WTC11 (cell line): ENCODE measurements at regions not wholly inside any gene's neighbourhood (a gene's known extent, or its start where the extent isn't known, plus 50 kb on each side); places are given as distances from the start of the nearest gene placed in this dataset.

Experiments
- ATF1 ChIP-seq: sonication (generic); formaldehyde crosslinking; IDR thresholded peaks from 2 replicates; pipeline ENCODE4 v1.8.1; 2023; ENCODE audit warnings: mild to moderate bottlenecking, moderate library complexity, missing genetic modification reagents
- CREB1 ChIP-seq: sonication (generic); formaldehyde crosslinking; IDR thresholded peaks from 2 replicates; pipeline ENCODE4 v1.8.0; 2023; ENCODE audit warnings: mild to moderate bottlenecking, missing genetic modification reagents
- KAT7 ChIP-seq: sonication (generic); formaldehyde crosslinking; IDR thresholded peaks from 2 replicates; pipeline ENCODE4 v1.8.1; 2023; ENCODE audit warnings: missing genetic modification reagents, mild to moderate bottlenecking, borderline replicate concordance
- MYBL2 ChIP-seq: sonication (generic); formaldehyde crosslinking; IDR thresholded peaks from 2 replicates; pipeline ENCODE4 v1.8.1; 2023; ENCODE audit warnings: mild to moderate bottlenecking, moderate library complexity, missing genetic modification reagents
- NFYB ChIP-seq: sonication (generic); formaldehyde crosslinking; conservative IDR thresholded peaks from 2 replicates; pipeline ENCODE4 v1.8.0; 2022; ENCODE audit warnings: low read depth, missing genetic modification reagents
- OVOL2 ChIP-seq: fragments of 250-450 bp; sonication (Bioruptor Pico); IDR thresholded peaks from 2 replicates; pipeline ENCODE4 v1.9.0; 2021; ENCODE audit warnings: mild to moderate bottlenecking, borderline replicate concordance
- RELA ChIP-seq: sonication (generic); formaldehyde crosslinking; IDR thresholded peaks from 2 replicates; pipeline ENCODE4 v1.8.1; 2022; ENCODE audit warnings: missing genetic modification reagents, mild to moderate bottlenecking, borderline replicate concordance
- TCF7 ChIP-seq: sonication (generic); formaldehyde crosslinking; IDR thresholded peaks from 2 replicates; pipeline ENCODE4 v1.8.0; 2022; ENCODE audit warnings: mild to moderate bottlenecking, low read depth, missing genetic modification reagents, moderate library complexity
- TEAD1 ChIP-seq: sonication (generic); formaldehyde crosslinking; IDR thresholded peaks from 2 replicates; pipeline ENCODE4 v1.8.0; 2022; ENCODE audit warnings: mild to moderate bottlenecking, missing genetic modification reagents
- TP53 ChIP-seq: sonication (generic); formaldehyde crosslinking; IDR thresholded peaks from 2 replicates; pipeline ENCODE4 v1.8.1; 2023; ENCODE audit warnings: mild to moderate bottlenecking, missing genetic modification reagents
- TF ChIP-seq, protein P1 (sequence below): fragments of 200-600 bp; IDR thresholded peaks from 2 replicates; pipeline ENCODE4 v1.8.0; 2022; ENCODE audit warnings: antibody characterized with exemption
- TF ChIP-seq, protein P2 (sequence below): sonication (generic); formaldehyde crosslinking; IDR thresholded peaks from 2 replicates; pipeline ENCODE4 v1.8.1; 2023; ENCODE audit warnings: mild to moderate bottlenecking, moderate library complexity, missing genetic modification reagents
- TF ChIP-seq, protein P3 (sequence below): sonication (generic); formaldehyde crosslinking; IDR thresholded peaks from 2 replicates; pipeline ENCODE4 v1.8.0; 2023; ENCODE audit warnings: mild to moderate bottlenecking, missing genetic modification reagents
- TF ChIP-seq, protein P4 (sequence below): sonication (generic); formaldehyde crosslinking; conservative IDR thresholded peaks from 2 replicates; pipeline ENCODE4 v1.8.1; 2022; ENCODE audit warnings: mild to moderate bottlenecking, missing genetic modification reagents

DNA sequence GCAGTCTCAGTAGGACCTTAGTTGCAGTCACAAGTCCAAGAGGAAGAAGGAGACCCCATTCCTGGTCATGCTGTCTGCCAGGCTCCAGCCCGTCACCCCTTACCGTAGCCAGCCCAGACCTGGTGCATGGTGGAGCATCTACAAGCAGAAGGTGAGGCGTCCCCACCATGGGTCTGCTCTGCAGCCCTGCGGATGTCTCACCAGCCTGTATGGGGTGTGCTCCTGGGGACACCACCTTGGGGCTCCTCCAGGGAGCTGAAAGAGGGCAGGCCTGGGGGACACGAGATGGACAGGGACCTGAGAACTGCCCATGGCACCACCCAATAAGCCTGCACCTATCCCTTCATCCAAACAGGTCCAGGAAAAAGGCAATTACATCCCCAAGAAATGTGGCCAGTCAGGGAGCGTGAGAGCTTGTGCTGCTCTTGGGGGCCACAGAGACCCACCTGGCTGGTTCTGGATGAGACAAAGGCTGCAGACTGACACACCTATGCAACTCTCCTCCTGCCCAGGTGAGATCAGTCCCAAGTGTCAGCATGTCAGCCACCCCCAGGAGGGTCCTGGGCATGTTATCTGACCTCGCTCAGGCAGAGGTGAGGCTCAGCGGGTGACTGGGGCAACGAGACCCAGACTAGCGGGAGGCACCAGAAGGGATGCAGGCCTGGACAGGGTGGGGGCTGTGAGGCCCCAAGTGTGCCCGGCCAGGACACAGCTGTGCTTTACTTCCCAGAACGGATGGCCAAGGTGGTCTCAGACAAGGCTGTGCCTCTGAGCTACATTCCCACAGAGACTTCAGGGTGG lies 84.5 kb upstream of the RET start:
- TF ChIP-seq, protein P1, sequence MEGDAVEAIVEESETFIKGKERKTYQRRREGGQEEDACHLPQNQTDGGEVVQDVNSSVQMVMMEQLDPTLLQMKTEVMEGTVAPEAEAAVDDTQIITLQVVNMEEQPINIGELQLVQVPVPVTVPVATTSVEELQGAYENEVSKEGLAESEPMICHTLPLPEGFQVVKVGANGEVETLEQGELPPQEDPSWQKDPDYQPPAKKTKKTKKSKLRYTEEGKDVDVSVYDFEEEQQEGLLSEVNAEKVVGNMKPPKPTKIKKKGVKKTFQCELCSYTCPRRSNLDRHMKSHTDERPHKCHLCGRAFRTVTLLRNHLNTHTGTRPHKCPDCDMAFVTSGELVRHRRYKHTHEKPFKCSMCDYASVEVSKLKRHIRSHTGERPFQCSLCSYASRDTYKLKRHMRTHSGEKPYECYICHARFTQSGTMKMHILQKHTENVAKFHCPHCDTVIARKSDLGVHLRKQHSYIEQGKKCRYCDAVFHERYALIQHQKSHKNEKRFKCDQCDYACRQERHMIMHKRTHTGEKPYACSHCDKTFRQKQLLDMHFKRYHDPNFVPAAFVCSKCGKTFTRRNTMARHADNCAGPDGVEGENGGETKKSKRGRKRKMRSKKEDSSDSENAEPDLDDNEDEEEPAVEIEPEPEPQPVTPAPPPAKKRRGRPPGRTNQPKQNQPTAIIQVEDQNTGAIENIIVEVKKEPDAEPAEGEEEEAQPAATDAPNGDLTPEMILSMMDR = no peak
- TF ChIP-seq MYBL2 (no peak), KAT7 (no peak), ATF1 (CRISPR knock-in tag) (no peak), CREB1 (CRISPR knock-in tag) (no peak), TCF7 (no peak), RELA (CRISPR knock-in tag) (no peak), TP53 (CRISPR knock-in tag) (no peak), OVOL2 (no peak), TEAD1 (CRISPR knock-in tag) (no peak), NFYB (CRISPR knock-in tag) (no peak)
- TF ChIP-seq, protein P2, sequence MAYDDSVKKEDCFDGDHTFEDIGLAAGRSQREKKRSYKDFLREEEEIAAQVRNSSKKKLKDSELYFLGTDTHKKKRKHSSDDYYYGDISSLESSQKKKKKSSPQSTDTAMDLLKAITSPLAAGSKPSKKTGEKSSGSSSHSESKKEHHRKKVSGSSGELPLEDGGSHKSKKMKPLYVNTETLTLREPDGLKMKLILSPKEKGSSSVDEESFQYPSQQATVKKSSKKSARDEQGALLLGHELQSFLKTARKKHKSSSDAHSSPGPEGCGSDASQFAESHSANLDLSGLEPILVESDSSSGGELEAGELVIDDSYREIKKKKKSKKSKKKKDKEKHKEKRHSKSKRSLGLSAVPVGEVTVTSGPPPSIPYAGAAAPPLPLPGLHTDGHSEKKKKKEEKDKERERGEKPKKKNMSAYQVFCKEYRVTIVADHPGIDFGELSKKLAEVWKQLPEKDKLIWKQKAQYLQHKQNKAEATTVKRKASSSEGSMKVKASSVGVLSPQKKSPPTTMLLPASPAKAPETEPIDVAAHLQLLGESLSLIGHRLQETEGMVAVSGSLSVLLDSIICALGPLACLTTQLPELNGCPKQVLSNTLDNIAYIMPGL (CRISPR knock-in tag) = no peak
- TF ChIP-seq, protein P3, sequence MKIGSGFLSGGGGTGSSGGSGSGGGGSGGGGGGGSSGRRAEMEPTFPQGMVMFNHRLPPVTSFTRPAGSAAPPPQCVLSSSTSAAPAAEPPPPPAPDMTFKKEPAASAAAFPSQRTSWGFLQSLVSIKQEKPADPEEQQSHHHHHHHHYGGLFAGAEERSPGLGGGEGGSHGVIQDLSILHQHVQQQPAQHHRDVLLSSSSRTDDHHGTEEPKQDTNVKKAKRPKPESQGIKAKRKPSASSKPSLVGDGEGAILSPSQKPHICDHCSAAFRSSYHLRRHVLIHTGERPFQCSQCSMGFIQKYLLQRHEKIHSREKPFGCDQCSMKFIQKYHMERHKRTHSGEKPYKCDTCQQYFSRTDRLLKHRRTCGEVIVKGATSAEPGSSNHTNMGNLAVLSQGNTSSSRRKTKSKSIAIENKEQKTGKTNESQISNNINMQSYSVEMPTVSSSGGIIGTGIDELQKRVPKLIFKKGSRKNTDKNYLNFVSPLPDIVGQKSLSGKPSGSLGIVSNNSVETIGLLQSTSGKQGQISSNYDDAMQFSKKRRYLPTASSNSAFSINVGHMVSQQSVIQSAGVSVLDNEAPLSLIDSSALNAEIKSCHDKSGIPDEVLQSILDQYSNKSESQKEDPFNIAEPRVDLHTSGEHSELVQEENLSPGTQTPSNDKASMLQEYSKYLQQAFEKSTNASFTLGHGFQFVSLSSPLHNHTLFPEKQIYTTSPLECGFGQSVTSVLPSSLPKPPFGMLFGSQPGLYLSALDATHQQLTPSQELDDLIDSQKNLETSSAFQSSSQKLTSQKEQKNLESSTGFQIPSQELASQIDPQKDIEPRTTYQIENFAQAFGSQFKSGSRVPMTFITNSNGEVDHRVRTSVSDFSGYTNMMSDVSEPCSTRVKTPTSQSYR (CRISPR knock-in tag) = no peak
- TF ChIP-seq, protein P4, sequence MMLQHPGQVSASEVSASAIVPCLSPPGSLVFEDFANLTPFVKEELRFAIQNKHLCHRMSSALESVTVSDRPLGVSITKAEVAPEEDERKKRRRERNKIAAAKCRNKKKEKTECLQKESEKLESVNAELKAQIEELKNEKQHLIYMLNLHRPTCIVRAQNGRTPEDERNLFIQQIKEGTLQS (CRISPR knock-in tag) = no peak
